Liver (tissue), 8 donors: ENCODE measurements at regions not wholly inside any gene's neighbourhood (a gene's known extent, or its start where the extent isn't known, plus 50 kb on each side); places are given as distances from the start of the nearest gene placed in this dataset.
"Not testable (repeated sequence)": the region's sequence is repeated elsewhere in the genome, so short reads cannot be mapped to it uniquely, and the experiment has no call there.

Experiments
- DNase-seq: peaks from one replicate; pipeline ENCODE4 v3.0.0-alpha.2; 2017; ENCODE audit warnings: low spot score
- H3K27ac ChIP-seq, 2 donors: one replicate each; pipeline ENCODE4 v1.7.0; 2013; ENCODE audit warnings: inconsistent platforms in 2 of 2, low read length in 2 of 2, control low read depth in 1 of 2, low read depth in 1 of 2, mild to moderate bottlenecking in 1 of 2
- H3K27me3 ChIP-seq, 4 donors: one replicate each; pipeline versions ENCODE4 v1.6.1 to v1.7.0; 2013; ENCODE audit warnings: low read length in 3 of 4, inconsistent platforms in 1 of 4, mild to moderate bottlenecking in 1 of 4, moderate library complexity in 1 of 4; ENCODE audit not compliant: control insufficient read depth in 4 of 4, insufficient read depth in 4 of 4
- H3K36me3 ChIP-seq, 4 donors: one replicate each; pipeline versions ENCODE4 v1.6.1 to v1.7.0; 2013; ENCODE audit warnings: low read length in 3 of 4, mild to moderate bottlenecking in 3 of 4, low read depth in 1 of 4, moderate library complexity in 1 of 4; ENCODE audit not compliant: control insufficient read depth in 4 of 4, insufficient read depth in 3 of 4
- H3K4me1 ChIP-seq, 4 donors: one replicate each; pipeline versions ENCODE4 v1.6.1 to v1.7.0; 2013; ENCODE audit warnings: low read length in 3 of 4, mild to moderate bottlenecking in 3 of 4, moderate library complexity in 1 of 4; ENCODE audit not compliant: control insufficient read depth in 4 of 4, insufficient read depth in 4 of 4
- H3K4me3 ChIP-seq, 3 donors: one replicate each; pipeline versions ENCODE4 v1.6.1 to v1.7.0; 2013; ENCODE audit warnings: low read length in 3 of 3, control low read depth in 1 of 3, low read depth in 1 of 3, mild to moderate bottlenecking in 1 of 3
- H3K9ac ChIP-seq, 2 donors: one replicate each; pipeline ENCODE4 v1.7.0; 2013; ENCODE audit warnings: low read length in 2 of 2, mild to moderate bottlenecking in 2 of 2, moderate library complexity in 2 of 2, control low read depth in 1 of 2, low read depth in 1 of 2
- H3K9me3 ChIP-seq, 4 donors: one replicate each; pipeline versions ENCODE4 v1.6.1 to v1.7.0; 2013; ENCODE audit warnings: low read length in 3 of 4; ENCODE audit not compliant: control insufficient read depth in 4 of 4
- ATF3 ChIP-seq: IDR thresholded peaks from 2 replicates; pipeline ENCODE4 v1.6.1; 2016; ENCODE audit warnings: antibody characterized with exemption
- EGR1 ChIP-seq, 2 donors: IDR thresholded peaks; 2 replicates each; pipeline ENCODE4 v1.6.1; 2016 to 2018; ENCODE audit warnings: antibody characterized with exemption in 2 of 2, low read depth in 2 of 2
- FOXA1 ChIP-seq: IDR thresholded peaks from 2 replicates; pipeline ENCODE4 v1.6.1; 2016; ENCODE audit warnings: antibody characterized with exemption
- FOXA2 ChIP-seq: IDR thresholded peaks from 2 replicates; pipeline ENCODE4 v1.6.1; 2016; ENCODE audit warnings: antibody characterized with exemption
- GABPA ChIP-seq, 2 donors: IDR thresholded peaks in 1 of 2; conservative IDR thresholded peaks in 1 of 2; 2 replicates each; pipeline ENCODE4 v1.6.1; 2016; ENCODE audit warnings: antibody characterized with exemption in 2 of 2, mild to moderate bottlenecking in 1 of 2, moderate library complexity in 1 of 2
- HNF4A ChIP-seq, 2 donors: conservative IDR thresholded peaks; 2 replicates each; pipeline ENCODE4 v1.6.1; 2016; ENCODE audit warnings: antibody characterized with exemption in 2 of 2, mild to moderate bottlenecking in 2 of 2
- HNF4G ChIP-seq: IDR thresholded peaks from 2 replicates; pipeline ENCODE4 v1.6.1; 2016; ENCODE audit warnings: antibody characterized with exemption
- JUND ChIP-seq, 2 donors: IDR thresholded peaks; 2 replicates each; pipeline ENCODE4 v1.6.1; 2016; ENCODE audit warnings: antibody characterized with exemption in 2 of 2
- NR2F2 ChIP-seq: IDR thresholded peaks from 2 replicates; pipeline ENCODE4 v1.6.1; 2016; ENCODE audit warnings: antibody characterized with exemption
- RAD21 ChIP-seq, 2 donors: IDR thresholded peaks; 2 replicates each; pipeline ENCODE4 v1.6.1; 2016; ENCODE audit warnings: antibody characterized with exemption in 2 of 2, mild to moderate bottlenecking in 2 of 2
- REST ChIP-seq: IDR thresholded peaks from 2 replicates; pipeline ENCODE4 v1.6.1; 2016; ENCODE audit warnings: antibody characterized with exemption, mild to moderate bottlenecking
- SP1 ChIP-seq: IDR thresholded peaks from 2 replicates; pipeline ENCODE4 v1.6.1; 2018; ENCODE audit warnings: antibody characterized with exemption, mild to moderate bottlenecking
- TAF1 ChIP-seq: conservative IDR thresholded peaks from 2 replicates; pipeline ENCODE4 v1.6.1; 2016; ENCODE audit warnings: antibody characterized with exemption, mild to moderate bottlenecking
- YY1 ChIP-seq: IDR thresholded peaks from 2 replicates; pipeline ENCODE4 v1.6.1; 2016; ENCODE audit warnings: antibody characterized with exemption, mild to moderate bottlenecking
- WGBS: extraction: QIAGEN DNeasy Blood & Tissue Kit; methylation state at CpG from one replicate; pipeline ENCODE4 v1.1.7; 2013; 5-methylcytosine and 5-hydroxymethylcytosine counted together
- TF ChIP-seq, protein P1 (sequence below): fragments of 150-350 bp; IDR thresholded peaks from 2 replicates; pipeline ENCODE4 v1.5.1; 2017; ENCODE audit warnings: improper control_type of control experiment, low read depth, low read length; ENCODE audit not compliant: missing input control
- TF ChIP-seq, protein P2 (sequence below): IDR thresholded peaks from 2 replicates; pipeline ENCODE4 v1.6.1; 2016; ENCODE audit warnings: antibody characterized with exemption
- donor health status: healthy.
- donor health status: healthy.
- donor health status: healthy.
- donor health status: healthy.
- donor health status: healthy.

DNA sequence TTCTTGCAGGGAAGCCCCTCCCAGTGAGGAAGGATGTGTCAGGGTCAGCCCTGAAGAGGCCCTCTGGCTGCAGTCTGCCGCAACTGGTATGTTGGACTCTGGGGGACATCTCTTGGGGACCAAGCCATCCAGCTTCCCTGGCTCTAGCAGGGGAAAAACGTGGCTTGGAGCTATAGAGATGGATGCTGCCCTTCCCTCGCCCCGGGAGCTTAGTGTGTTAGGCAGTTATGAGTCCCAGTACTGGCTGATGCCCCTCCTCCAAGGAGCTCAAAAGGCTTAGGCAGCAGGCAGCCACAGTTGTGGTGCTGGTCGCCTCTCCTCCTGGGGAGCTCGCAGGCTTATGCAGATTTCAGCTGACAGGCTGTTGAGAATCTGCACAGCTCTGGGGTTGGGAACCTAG is 353.1 kb upstream of the GBE1 start:
- no peak for DNase-seq
- Histone ChIP-seq H3K27me3 (peaks cover 0 to 3% (median 0%) of the 10 kb centered on the region in 4 donors), H3K36me3 (no peaks in the 10 kb centered on the region), H3K9ac (no peak overlapping the region), H3K27ac (no peak overlapping the region), H3K4me1 (no peaks in the 10 kb centered on the region), H3K9me3 (peaks cover 0 to 2% (median 0%) of the 10 kb centered on the region in 4 donors), H3K4me3 (no peak overlapping the region)
- TF ChIP-seq, protein P1, sequence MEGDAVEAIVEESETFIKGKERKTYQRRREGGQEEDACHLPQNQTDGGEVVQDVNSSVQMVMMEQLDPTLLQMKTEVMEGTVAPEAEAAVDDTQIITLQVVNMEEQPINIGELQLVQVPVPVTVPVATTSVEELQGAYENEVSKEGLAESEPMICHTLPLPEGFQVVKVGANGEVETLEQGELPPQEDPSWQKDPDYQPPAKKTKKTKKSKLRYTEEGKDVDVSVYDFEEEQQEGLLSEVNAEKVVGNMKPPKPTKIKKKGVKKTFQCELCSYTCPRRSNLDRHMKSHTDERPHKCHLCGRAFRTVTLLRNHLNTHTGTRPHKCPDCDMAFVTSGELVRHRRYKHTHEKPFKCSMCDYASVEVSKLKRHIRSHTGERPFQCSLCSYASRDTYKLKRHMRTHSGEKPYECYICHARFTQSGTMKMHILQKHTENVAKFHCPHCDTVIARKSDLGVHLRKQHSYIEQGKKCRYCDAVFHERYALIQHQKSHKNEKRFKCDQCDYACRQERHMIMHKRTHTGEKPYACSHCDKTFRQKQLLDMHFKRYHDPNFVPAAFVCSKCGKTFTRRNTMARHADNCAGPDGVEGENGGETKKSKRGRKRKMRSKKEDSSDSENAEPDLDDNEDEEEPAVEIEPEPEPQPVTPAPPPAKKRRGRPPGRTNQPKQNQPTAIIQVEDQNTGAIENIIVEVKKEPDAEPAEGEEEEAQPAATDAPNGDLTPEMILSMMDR = no peak
- TF ChIP-seq HNF4A (conservative IDR thresholded peaks at IDR 0.05) (no peak), JUND (IDR thresholded peaks at IDR 0.05) (no peak), FOXA1 (no peak)
- 72% methylated on average over 6 of the region's 6 CpGs for WGBS

DNA sequence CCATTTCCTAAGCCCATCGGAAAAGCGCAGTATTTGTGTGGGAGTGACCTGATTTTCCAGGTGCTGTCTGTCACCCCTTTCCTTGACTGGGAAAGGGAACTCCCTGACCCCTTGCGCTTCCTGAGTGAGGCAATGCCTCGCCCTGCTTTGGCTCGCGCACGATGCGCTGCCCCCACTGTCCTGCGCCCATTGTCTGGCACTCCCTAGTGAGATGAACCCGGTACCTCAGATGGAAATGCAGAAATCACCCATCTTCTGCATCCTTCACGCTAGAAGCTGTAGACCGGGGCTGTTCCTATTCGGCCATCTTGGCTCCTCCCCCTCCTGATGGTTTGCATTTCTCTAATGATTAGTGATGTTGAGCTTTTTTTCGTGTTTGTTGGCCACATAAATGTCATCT is 349.3 kb upstream of the GBE1 start:
- not testable (repeated sequence) for H3K9me3 ChIP-seq, H3K27ac ChIP-seq, H3K9ac ChIP-seq, H3K4me1 ChIP-seq, H3K36me3 ChIP-seq, H3K4me3 ChIP-seq, DNase-seq, H3K27me3 ChIP-seq
- WGBS = 86% methylated on average over 14 of the region's 14 CpGs

DNA sequence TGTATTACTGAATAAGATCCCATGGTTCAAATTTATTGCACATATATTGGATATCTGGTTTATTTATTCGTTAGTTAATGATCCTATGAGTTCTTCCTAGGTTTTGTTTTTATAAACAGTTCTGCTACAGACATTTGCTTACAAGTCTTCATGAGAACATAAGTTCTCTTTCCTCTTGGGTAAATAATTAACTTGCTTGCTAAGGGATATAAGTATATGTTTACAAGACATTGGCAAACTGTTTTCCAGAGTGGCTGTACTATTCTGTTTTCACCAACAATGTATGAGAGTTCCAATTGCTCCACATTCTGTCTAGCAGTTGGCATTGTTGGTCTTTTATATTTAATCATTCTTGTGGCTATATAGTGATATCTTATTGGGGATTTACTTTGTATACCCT is 341.8 kb upstream of the GBE1 start:
- no peaks in the 10 kb centered on the region for H3K36me3 ChIP-seq
- 74% methylated on average over 1 of the region's 1 CpG for WGBS
- no peaks in the 10 kb centered on the region for H3K9me3 ChIP-seq
- H3K4me3 ChIP-seq = no peak overlapping the region
- TF ChIP-seq FOXA2 (no peak), TAF1 (no peak)
- no peak overlapping the region for H3K27ac ChIP-seq
- H3K4me1 ChIP-seq = no peaks in the 10 kb centered on the region
- DNase-seq = no peak
- no peak overlapping the region for H3K9ac ChIP-seq
- no peaks in the 10 kb centered on the region for H3K27me3 ChIP-seq

- Histone ChIP-seq H3K4me1 (no peaks in the 10 kb centered on the region), H3K27ac (no peak overlapping the region), H3K9me3 (no peaks in the 10 kb centered on the region), H3K4me3 (no peak overlapping the region), H3K9ac (no peak overlapping the region), H3K27me3 (no peaks in the 10 kb centered on the region), H3K36me3 (no peaks in the 10 kb centered on the region)
- TF ChIP-seq GABPA (IDR thresholded peaks at IDR 0.05 in 1 of 2, conservative IDR thresholded peaks at IDR 0.05 in 1 of 2) (no peak), ATF3 (no peak), RAD21 (IDR thresholded peaks at IDR 0.05) (no peak), HNF4A (conservative IDR thresholded peaks at IDR 0.05) (no peak), YY1 (no peak), NR2F2 (no peak), REST (no peak), EGR1 (IDR thresholded peaks at IDR 0.05; ENCODE audit: low read depth in 2 of 2) (no peak), FOXA2 (no peak), HNF4G (no peak), SP1 (no peak)
- TF ChIP-seq, protein P2, sequence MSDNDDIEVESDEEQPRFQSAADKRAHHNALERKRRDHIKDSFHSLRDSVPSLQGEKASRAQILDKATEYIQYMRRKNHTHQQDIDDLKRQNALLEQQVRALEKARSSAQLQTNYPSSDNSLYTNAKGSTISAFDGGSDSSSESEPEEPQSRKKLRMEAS = no peak
- 70% methylated on average over 3 of the region's 3 CpGs for WGBS
- DNase-seq = no peak
Observed at GRCh38 chr3:82100378-82100777, 338.9 kb upstream of the GBE1 start.
